AG04450 (cell line): ENCODE measurements at regions not wholly inside any gene's neighbourhood (a gene's known extent, or its start where the extent isn't known, plus 50 kb on each side); places are given as distances from the start of the nearest gene placed in this dataset.

Experiments used
- CTCF ChIA-PET: fragments of 300-600, 350-600 bp; formaldehyde crosslinking; extraction: SDS; loops from one replicate; lab custom pipeline; 2022; ENCODE audit warnings: antibody characterized with exemption, inconsistent platforms; lab: Charles Lee
- POLR2A ChIA-PET: fragments of 350-600 bp; formaldehyde crosslinking; extraction: SDS; loops from one replicate; lab custom pipeline; 2021; ENCODE audit warnings: antibody characterized with exemption, inconsistent platforms; lab: Yijun Ruan, JAX
- DNase-seq: peaks from one replicate; pipeline ENCODE4 v3.0.0-alpha.2; 2011; ENCODE audit warnings: low read depth, low spot score
- H3K27ac ChIP-seq: one replicate; pipeline ENCODE4 v1.5.1; 2012; ENCODE audit warnings: low read depth, low read length, control low read depth
- H3K27me3 ChIP-seq: one replicate; pipeline ENCODE4 v1.6.0; 2012; ENCODE audit warnings: low read length; ENCODE audit not compliant: control insufficient read depth, insufficient read depth
- H3K4me3 ChIP-seq: 2 replicates; pipeline ENCODE4 v1.5.1; 2011; ENCODE audit warnings: mild to moderate bottlenecking, low read depth, low read length, control low read depth
- H3K9me3 ChIP-seq: 2 replicates; pipeline ENCODE4 v1.5.1; 2012; ENCODE audit warnings: low read length; ENCODE audit not compliant: control insufficient read depth, insufficient read depth
- TF ChIP-seq, protein P1 (sequence below): IDR thresholded peaks from 2 replicates; pipeline ENCODE4 v1.5.1; 2011; ENCODE audit warnings: low read depth, low read length, control low read depth, inconsistent platforms

DNA sequence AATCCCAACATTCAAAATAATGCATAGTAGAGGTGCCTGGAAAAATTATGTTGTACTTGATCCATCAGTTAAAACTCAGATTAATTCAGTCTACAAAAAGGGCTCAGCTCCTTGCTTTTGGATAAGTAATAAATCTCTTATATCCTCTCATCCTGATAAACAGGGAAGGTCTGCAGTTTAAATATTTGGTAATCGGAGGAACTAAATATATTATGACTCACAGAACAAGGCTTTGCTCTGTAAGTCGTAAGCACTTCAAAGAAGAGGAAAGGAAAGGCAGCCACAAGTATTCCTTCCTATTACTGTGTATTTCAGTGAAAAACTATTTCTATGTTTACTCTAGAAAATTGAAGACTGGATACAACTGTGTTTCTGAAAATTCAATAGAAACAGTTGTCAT, 757.9 kb downstream of the CDY2B start:
- POLR2A ChIA-PET, result no interaction called here
- DNase-seq, result no peak
- TF ChIP-seq, protein P1, sequence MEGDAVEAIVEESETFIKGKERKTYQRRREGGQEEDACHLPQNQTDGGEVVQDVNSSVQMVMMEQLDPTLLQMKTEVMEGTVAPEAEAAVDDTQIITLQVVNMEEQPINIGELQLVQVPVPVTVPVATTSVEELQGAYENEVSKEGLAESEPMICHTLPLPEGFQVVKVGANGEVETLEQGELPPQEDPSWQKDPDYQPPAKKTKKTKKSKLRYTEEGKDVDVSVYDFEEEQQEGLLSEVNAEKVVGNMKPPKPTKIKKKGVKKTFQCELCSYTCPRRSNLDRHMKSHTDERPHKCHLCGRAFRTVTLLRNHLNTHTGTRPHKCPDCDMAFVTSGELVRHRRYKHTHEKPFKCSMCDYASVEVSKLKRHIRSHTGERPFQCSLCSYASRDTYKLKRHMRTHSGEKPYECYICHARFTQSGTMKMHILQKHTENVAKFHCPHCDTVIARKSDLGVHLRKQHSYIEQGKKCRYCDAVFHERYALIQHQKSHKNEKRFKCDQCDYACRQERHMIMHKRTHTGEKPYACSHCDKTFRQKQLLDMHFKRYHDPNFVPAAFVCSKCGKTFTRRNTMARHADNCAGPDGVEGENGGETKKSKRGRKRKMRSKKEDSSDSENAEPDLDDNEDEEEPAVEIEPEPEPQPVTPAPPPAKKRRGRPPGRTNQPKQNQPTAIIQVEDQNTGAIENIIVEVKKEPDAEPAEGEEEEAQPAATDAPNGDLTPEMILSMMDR, result no peak
- no peak overlapping the region for H3K4me3 ChIP-seq
- no peaks in the 10 kb centered on the region for H3K9me3 ChIP-seq
- H3K27me3 ChIP-seq, result no peaks in the 10 kb centered on the region
- CTCF ChIA-PET, result no interaction called here
- H3K27ac ChIP-seq, result no peak overlapping the region

DNA sequence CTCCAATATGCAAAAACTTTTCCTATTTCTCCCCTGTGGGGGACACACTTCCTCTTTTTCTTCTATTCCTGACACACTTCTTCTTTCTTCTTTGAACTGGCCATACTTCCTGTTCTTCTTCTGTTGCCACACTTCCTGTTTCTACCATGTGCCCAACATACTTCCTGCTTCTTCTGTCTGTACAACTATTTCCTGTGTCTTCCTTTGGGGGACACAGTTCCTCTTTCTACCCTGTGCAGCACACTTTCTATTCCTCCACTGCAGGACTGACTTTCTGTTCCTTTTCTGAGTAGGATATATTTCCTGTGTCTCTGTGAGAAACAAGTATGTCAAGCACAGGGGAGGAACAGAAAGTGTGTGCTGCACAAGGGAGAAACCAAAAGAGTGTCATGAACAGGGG, 794.7 kb downstream of the CDY2B start:
- Histone ChIP-seq H3K27ac (no peak overlapping the region), H3K27me3 (no peaks in the 10 kb centered on the region), H3K9me3 (no peaks in the 10 kb centered on the region), H3K4me3 (no peak overlapping the region)
- ChIA-PET POLR2A (no interaction called here), CTCF (no interaction called here)
- TF ChIP-seq, protein P1, result no peak
- DNase-seq, result no peak

DNA sequence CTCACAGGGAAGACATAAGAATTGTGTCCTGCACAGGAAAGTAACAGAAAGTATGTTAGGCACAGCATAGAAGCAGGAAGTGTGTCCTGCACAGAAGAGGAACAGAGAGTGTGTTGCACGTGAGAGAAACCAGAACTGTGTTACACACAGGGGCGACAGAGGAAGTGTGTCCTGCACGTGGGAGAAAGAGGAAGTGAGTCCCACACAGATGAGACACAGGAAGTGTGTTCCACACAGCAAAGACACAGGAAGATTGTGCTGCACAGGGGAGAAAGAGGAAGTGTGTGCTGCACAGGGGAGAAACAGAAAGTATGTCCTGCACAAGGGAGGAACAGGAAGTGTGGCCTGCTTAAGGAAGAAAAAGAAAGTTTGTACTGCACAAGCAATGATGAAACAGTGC, 800.1 kb downstream of the CDY2B start:
- ChIA-PET CTCF (no interaction called here), POLR2A (no interaction called here)
- TF ChIP-seq, protein P1, result no peak
- no peaks in the 10 kb centered on the region for H3K9me3 ChIP-seq
- no peak overlapping the region for H3K27ac ChIP-seq
- H3K4me3 ChIP-seq, result no peak overlapping the region
- DNase-seq, result no peak
- no peaks in the 10 kb centered on the region for H3K27me3 ChIP-seq

DNA sequence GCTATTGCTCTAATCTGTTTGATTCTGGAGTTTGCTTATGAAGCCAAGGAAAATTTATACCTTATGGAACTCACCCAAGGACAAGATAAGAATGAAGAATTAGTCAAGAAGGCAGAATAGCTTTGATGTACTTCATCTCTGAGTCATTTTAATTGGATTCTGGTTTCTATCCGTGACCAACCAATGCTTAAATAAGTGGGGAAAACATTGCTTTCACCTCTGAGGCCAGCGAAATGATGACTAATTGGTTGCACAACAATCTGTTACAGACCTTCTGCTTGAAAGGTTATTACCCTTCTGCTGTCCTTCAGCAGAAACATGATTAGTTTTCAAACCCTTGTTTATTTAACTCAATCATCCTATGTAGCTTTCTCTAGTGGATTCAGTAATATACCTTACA, 812.7 kb downstream of the CDY2B start:
- Histone ChIP-seq H3K9me3 (peaks cover 5% of the 10 kb centered on the region), H3K27ac (no peak overlapping the region), H3K27me3 (no peaks in the 10 kb centered on the region), H3K4me3 (no peak overlapping the region)
- TF ChIP-seq, protein P1, result no peak
- CTCF ChIA-PET, result no interaction called here
- no peak for DNase-seq
- POLR2A ChIA-PET, result no interaction called here

DNA sequence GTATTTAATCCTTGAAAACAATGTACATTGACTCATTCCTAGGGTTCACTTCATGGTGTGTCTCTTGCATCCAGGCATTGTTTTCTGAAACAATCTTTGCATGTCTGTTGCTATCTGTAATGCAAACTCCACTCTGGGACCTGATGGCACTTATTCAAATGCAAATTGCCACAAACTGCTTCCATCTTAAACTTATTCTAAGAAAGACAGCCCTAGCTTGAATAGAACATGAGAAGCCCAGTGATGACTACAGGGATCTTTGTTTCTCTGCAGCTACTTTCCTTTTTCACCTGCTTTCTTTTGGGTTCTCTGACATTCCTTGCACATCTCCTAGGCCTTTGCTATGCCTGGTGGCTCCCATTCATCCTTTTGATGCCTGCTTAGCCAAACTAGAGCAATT, 827.0 kb downstream of the CDY2B start:
- DNase-seq, result no peak
- CTCF ChIA-PET, result no interaction called here
- no peaks in the 10 kb centered on the region for H3K27me3 ChIP-seq

More for the DNA sequence above, 827.0 kb downstream of the CDY2B start:
- POLR2A ChIA-PET, result no interaction called here
- no peak overlapping the region for H3K4me3 ChIP-seq
- TF ChIP-seq, protein P1, result no peak
- H3K27ac ChIP-seq, result no peak overlapping the region
- H3K9me3 ChIP-seq, result no peaks in the 10 kb centered on the region
